ENCODE measurements at regions not wholly inside any gene's neighbourhood (a gene's known extent, or its start where the extent isn't known, plus 50 kb on each side); places are given as distances from the start of the nearest gene placed in this dataset.

DNA sequence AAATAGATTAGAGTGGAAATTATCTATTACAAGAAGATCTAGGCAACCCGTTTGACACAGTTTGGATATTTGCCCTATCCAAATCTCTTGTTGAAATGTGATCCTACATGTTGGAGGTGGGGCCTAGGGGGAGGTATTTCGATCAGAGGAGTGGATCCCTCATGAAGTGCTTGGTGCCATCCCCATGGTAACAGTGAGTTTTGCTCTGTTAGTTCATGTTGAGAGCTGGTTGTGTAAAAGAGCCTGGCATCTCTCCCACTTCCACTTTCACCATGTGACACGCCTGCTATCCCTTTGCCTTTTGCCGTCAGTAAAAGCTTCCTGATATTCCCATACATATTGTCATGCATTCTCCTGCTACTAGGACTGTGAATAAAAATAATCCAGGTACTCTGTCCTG is 66.4 kb upstream of the FLRT2 start:
- Histone ChIP-seq H3K9ac (ENCODE audit: low read length) (no peak overlapping the region), H3K4ac (ENCODE audit: low read depth, low read length) (no peak overlapping the region), H3K14ac (ENCODE audit: low read length) (no peak overlapping the region), H3K79me2 (ENCODE audit: control insufficient read depth, insufficient read depth, low read length, poor library complexity) (no peaks in the 10 kb centered on the region), H2AK5ac (ENCODE audit: low read length) (no peak overlapping the region), H3K36me3 (ENCODE audit: control insufficient read depth in 1 of 2, insufficient read depth in 2 of 2, low read length in 2 of 2) (no peaks in the 10 kb centered on the region), H4K8ac (ENCODE audit: low read depth, low read length) (no peak overlapping the region), H3K18ac (ENCODE audit: low read length) (no peak overlapping the region), H3K27me3 (ENCODE audit: insufficient read depth, low read length) (peaks cover 6% of the 10 kb centered on the region), H2BK5ac (ENCODE audit: low read depth, low read length, poor library complexity) (no peak overlapping the region), H3K4me1 (ENCODE audit: control insufficient read depth in 1 of 2, insufficient read depth in 2 of 2, low read length in 2 of 2) (peaks cover 3% of the 10 kb centered on the region in 2 experiments), H3K9me3 (ENCODE audit: insufficient read depth, low read depth, low read length) (no peaks in the 10 kb centered on the region), H2AFZ (ENCODE audit: insufficient read depth, low read length, poor library complexity) (no peak overlapping the region), H2BK12ac (ENCODE audit: low read length) (no peak overlapping the region), H4K12ac (ENCODE audit: low read depth, low read length) (no peak overlapping the region), H2BK120ac (ENCODE audit: insufficient read depth, low read length, poor library complexity) (no peak overlapping the region), H3K23ac (ENCODE audit: low read length) (no peak overlapping the region), H4K91ac (ENCODE audit: low read depth, low read length) (no peak overlapping the region), H3K79me1 (ENCODE audit: low read length) (peaks cover 1% of the 10 kb centered on the region), H3K27ac (ENCODE audit: low read depth, low read length) (no peak overlapping the region), H3K4me2 (ENCODE audit: low read length) (no peak overlapping the region), H3K4me3 (ENCODE audit: low read depth, low read length) (no peak overlapping the region)
- no peak for DNase-seq
- WGBS (ENCODE audit: extremely low coverage, insufficient coverage, insufficient read length), result no CpG with 5 or more reads among the region's 4 CpGs

DNA sequence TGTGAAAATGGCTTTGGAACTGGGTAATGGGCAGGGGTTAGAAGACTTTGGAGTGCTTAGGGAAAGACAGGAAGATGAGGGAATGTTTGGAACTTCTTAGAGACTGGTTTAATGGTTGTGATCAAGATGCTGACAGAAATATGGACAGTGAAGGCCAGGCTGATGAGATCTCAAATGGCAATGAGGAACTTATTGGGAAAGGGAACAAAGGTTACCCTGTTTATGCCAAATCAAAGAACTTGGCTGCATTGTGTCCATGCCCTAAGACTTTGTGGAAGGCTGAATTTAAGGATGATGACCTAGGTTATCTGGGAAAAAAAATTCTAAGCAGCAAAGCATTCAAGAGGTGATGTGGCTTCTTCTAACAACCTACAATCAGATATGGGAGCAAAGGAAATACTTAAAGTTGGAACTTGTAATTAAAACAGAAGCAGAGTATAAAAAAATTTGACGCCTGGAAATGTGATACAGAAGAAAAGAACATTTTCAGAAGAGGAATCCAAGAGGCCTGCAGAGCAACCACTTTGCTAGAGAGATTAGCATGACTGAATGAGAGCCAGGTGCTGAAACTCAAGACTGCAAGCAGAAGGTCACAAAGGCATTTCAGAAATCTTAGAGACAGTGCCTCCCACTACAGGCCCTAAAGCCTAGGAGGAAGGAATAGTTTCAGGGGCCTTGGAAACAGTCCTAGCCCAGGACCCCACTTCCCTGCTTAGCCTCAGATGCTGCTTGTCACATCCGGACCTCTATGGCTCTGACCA is 65.6 kb upstream of the FLRT2 start:
- Histone ChIP-seq H4K91ac (ENCODE audit: low read depth, low read length) (no peak overlapping the region), H4K8ac (ENCODE audit: low read depth, low read length) (no peak overlapping the region), H3K79me1 (ENCODE audit: low read length) (peaks cover 4% of the 10 kb centered on the region), H3K4ac (ENCODE audit: low read depth, low read length) (no peak overlapping the region), H3K23ac (ENCODE audit: low read length) (no peak overlapping the region), H3K27ac (ENCODE audit: low read depth, low read length) (no peak overlapping the region), H3K9me3 (ENCODE audit: insufficient read depth, low read depth, low read length) (no peaks in the 10 kb centered on the region), H2BK5ac (ENCODE audit: low read depth, low read length, poor library complexity) (no peak overlapping the region), H3K36me3 (ENCODE audit: control insufficient read depth in 1 of 2, insufficient read depth in 2 of 2, low read length in 2 of 2) (no peaks in the 10 kb centered on the region), H2BK12ac (ENCODE audit: low read length) (no peak overlapping the region), H3K27me3 (ENCODE audit: insufficient read depth, low read length) (peaks cover 6% of the 10 kb centered on the region), H3K9ac (ENCODE audit: low read length) (no peak overlapping the region), H3K4me1 (ENCODE audit: control insufficient read depth in 1 of 2, insufficient read depth in 2 of 2, low read length in 2 of 2) (peaks cover 4 to 7% of the 10 kb centered on the region in 2 experiments), H3K4me3 (ENCODE audit: low read depth, low read length) (no peak overlapping the region), H2AFZ (ENCODE audit: insufficient read depth, low read length, poor library complexity) (no peak overlapping the region), H3K14ac (ENCODE audit: low read length) (no peak overlapping the region), H4K12ac (ENCODE audit: low read depth, low read length) (no peak overlapping the region), H2AK5ac (ENCODE audit: low read length) (no peak overlapping the region), H3K79me2 (ENCODE audit: control insufficient read depth, insufficient read depth, low read length, poor library complexity) (no peaks in the 10 kb centered on the region), H3K18ac (ENCODE audit: low read length) (no peak overlapping the region), H3K4me2 (ENCODE audit: low read length) (no peak overlapping the region), H2BK120ac (ENCODE audit: insufficient read depth, low read length, poor library complexity) (no peak overlapping the region)
- DNase-seq, result no peak
- no CpG with 5 or more reads among the region's 2 CpGs for WGBS (ENCODE audit: extremely low coverage, insufficient coverage, insufficient read length)

DNA sequence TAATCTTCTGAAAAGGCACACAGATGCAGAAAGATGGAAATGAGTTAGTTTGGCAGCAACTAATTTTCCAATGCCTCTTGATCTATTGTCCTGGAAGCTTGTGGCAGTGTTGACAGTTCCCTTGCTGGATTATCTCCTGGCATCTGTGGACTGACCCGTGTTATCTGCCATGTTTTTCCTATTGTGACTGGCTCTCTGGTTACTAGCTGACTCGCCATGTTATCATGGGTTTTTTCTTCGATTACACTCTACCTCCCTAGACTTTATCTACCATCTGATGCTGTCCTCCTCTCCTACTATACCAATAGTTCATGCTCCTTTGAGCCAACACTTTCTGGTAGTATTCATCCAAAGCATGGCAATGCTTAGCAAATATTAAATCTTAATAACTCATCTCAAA is 63.3 kb upstream of the FLRT2 start:
- H3K27ac ChIP-seq (ENCODE audit: low read depth, low read length), result no peak overlapping the region
- peaks cover 4% of the 10 kb centered on the region for H3K79me1 ChIP-seq (ENCODE audit: low read length)
- DNase-seq, result no peak
- no CpG with 5 or more reads among the region's 3 CpGs for WGBS (ENCODE audit: extremely low coverage, insufficient coverage, insufficient read length)
- no peak overlapping the region for H2BK5ac ChIP-seq (ENCODE audit: low read depth, low read length, poor library complexity)
- H3K79me2 ChIP-seq (ENCODE audit: control insufficient read depth, insufficient read depth, low read length, poor library complexity), result no peaks in the 10 kb centered on the region
- no peak overlapping the region for H3K18ac ChIP-seq (ENCODE audit: low read length)
- no peak overlapping the region for H4K8ac ChIP-seq (ENCODE audit: low read depth, low read length)
- H3K4me1 ChIP-seq (ENCODE audit: control insufficient read depth in 1 of 2, insufficient read depth in 2 of 2, low read length in 2 of 2), result peaks cover 4 to 11% of the 10 kb centered on the region in 2 experiments
- H3K4me3 ChIP-seq (ENCODE audit: low read depth, low read length), result no peak overlapping the region
- H2AFZ ChIP-seq (ENCODE audit: insufficient read depth, low read length, poor library complexity), result no peak overlapping the region
- H3K23ac ChIP-seq (ENCODE audit: low read length), result no peak overlapping the region
- no peak overlapping the region for H2AK5ac ChIP-seq (ENCODE audit: low read length)
- no peak overlapping the region for H2BK12ac ChIP-seq (ENCODE audit: low read length)
- no peak overlapping the region for H4K12ac ChIP-seq (ENCODE audit: low read depth, low read length)
- no peak overlapping the region for H3K4me2 ChIP-seq (ENCODE audit: low read length)
- H2BK120ac ChIP-seq (ENCODE audit: insufficient read depth, low read length, poor library complexity), result no peak overlapping the region
- no peaks in the 10 kb centered on the region for H3K36me3 ChIP-seq (ENCODE audit: control insufficient read depth in 1 of 2, insufficient read depth in 2 of 2, low read length in 2 of 2)
- no peak overlapping the region for H3K14ac ChIP-seq (ENCODE audit: low read length)
- H4K91ac ChIP-seq (ENCODE audit: low read depth, low read length), result no peak overlapping the region
- peaks cover 3% of the 10 kb centered on the region for H3K27me3 ChIP-seq (ENCODE audit: insufficient read depth, low read length)
- no peak overlapping the region for H3K9ac ChIP-seq (ENCODE audit: low read length)
- H3K4ac ChIP-seq (ENCODE audit: low read depth, low read length), result no peak overlapping the region
- H3K9me3 ChIP-seq (ENCODE audit: insufficient read depth, low read depth, low read length), result no peaks in the 10 kb centered on the region

DNA sequence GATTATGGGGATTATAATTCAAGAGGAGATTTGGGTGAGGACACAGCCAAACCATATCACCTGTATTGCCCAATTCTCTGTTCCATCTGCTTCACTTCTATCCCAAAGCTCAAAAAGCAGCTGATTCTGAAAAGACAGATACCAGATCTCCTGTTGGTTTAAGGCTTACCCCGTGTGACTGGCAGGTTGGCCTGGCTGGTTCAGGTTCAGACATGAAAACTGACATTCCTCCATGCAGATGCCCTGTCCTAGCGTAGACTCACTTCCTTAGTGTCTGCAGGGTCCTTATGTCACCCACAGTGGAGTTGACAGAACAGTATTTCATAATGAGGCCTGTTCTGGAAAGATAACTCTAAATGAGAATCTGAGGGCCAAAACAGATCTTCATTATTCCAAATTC is 61.1 kb upstream of the FLRT2 start:
- Histone ChIP-seq H3K27ac (ENCODE audit: low read depth, low read length) (no peak overlapping the region), H3K4ac (ENCODE audit: low read depth, low read length) (no peak overlapping the region), H4K12ac (ENCODE audit: low read depth, low read length) (no peak overlapping the region), H3K36me3 (ENCODE audit: control insufficient read depth in 1 of 2, insufficient read depth in 2 of 2, low read length in 2 of 2) (no peaks in the 10 kb centered on the region), H2AFZ (ENCODE audit: insufficient read depth, low read length, poor library complexity) (no peak overlapping the region), H3K9ac (ENCODE audit: low read length) (no peak overlapping the region), H3K9me3 (ENCODE audit: insufficient read depth, low read depth, low read length) (no peaks in the 10 kb centered on the region), H2BK12ac (ENCODE audit: low read length) (peak overlapping the region; percentile 83), H3K4me3 (ENCODE audit: low read depth, low read length) (no peak overlapping the region), H2BK120ac (ENCODE audit: insufficient read depth, low read length, poor library complexity) (no peak overlapping the region), H3K14ac (ENCODE audit: low read length) (no peak overlapping the region), H3K4me1 (ENCODE audit: control insufficient read depth in 1 of 2, insufficient read depth in 2 of 2, low read length in 2 of 2) (peaks cover 4 to 11% of the 10 kb centered on the region in 2 experiments), H4K8ac (ENCODE audit: low read depth, low read length) (no peak overlapping the region), H3K27me3 (ENCODE audit: insufficient read depth, low read length) (no peaks in the 10 kb centered on the region), H3K79me1 (ENCODE audit: low read length) (peaks cover 4% of the 10 kb centered on the region), H3K79me2 (ENCODE audit: control insufficient read depth, insufficient read depth, low read length, poor library complexity) (no peaks in the 10 kb centered on the region), H2BK5ac (ENCODE audit: low read depth, low read length, poor library complexity) (no peak overlapping the region), H3K23ac (ENCODE audit: low read length) (no peak overlapping the region), H3K18ac (ENCODE audit: low read length) (no peak overlapping the region), H3K4me2 (ENCODE audit: low read length) (no peak overlapping the region), H4K91ac (ENCODE audit: low read depth, low read length) (peak overlapping the region; percentile 82), H2AK5ac (ENCODE audit: low read length) (no peak overlapping the region)
- no peak for DNase-seq
- no CpG with 5 or more reads among the region's 2 CpGs for WGBS (ENCODE audit: extremely low coverage, insufficient coverage, insufficient read length)
